ENCODE measurements at regions not wholly inside any gene's neighbourhood (a gene's known extent, or its start where the extent isn't known, plus 50 kb on each side); places are given as distances from the start of the nearest gene placed in this dataset.

DNA sequence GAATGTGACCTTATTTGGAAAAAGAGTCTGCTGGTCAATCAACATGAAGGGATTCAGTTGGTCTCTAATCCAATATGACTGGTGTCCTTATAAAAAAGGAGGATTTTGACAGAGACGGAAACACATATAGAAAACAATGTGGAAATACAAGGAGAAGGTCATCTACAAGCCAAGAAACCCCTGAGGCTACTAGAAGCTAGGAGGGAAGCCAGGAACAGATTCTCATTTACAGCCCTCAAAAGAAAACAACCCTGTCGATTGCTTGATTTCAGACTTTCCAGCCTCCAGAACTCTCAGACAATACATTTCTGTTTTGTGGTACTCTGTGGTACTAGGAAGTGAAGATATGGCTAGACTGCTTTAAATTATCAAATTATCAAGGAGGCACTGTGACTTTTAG is 162.9 kb upstream of the IGF1R start:
- no peak for DNase-seq

DNA sequence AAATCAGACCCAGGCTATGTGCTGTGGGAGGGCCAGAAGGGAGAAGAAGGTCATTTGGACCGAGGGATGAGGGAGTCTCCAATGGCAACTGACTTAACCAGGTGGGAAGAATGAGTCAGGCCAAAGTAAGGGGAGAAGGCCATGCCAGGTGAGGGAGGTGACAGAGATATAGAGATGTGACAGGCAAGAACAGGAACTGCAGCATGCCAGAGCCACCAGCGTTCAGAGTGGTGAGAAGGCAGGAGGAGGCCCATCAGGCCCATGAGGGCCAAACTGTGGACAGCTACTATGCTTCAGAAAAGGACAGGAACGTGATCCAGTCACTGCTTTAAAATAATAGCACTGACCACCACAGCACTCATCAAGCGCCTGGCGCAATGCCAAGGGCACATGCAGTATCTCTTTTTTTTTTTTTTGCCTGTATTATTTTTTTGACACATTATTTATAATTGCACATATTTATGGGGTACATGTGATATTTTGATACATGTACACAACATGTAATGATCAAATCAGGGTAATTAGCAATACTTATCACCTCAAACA is 154.3 kb upstream of the IGF1R start:
- DNase-seq, result no peak

DNA sequence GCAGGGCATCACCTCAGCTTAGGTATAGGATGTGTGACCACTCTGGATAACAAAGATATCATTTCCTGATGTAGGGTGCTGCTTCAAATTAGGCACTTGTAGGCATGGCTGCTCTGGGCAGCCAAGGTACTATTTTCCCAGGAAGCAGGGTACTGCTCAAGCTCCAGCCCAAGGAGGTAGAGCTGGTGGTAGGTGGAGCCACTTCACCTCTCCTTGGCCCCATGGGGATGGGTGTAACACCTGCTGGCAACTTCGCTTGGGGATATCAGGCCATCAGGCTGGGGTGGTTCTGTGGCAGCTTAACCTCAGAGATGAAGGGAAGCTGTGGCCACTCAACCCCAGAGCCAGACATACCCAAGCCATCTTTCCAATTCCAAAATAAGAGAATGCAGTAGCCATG is 147.1 kb upstream of the IGF1R start:
- DNase-seq, result no peak

DNA sequence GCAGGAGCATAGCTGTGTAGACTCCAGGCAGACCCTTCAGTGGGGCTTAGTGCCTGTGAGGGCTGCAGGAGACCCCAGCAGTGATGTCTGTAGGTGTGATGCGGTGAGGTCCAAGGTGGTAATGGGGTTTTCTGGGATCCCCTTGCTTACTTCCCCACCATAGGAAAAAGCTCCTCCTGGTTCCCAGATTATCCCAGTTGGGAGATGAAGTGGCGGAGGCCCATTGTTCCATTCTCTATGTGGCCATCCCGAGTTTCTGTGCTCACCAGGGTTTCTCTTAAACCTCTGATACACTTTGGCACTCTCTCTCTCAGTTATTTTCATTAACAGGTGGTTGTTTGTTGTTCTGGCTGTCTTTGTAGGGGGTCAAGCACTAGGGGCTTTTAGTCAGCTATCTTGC is 146.7 kb upstream of the IGF1R start:
- no peak for DNase-seq

DNA sequence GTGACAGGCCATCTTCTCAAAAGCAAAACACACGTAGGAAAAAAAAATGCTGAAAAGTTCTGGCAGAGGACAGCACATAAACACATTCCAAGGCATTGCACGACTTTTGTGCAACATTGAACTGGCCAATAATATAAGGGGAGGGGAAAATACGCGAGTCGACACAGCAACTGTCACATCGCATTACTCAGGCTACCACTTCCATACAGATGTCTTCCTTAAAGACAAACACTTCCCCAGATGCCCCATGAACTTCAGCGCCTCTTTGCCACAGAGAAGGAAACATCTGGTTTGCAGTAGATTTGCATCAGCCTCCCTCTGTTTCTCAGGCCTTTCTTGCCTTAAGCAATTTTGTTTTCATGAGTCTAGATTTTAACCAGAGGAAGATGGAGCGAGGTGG is 144.4 kb upstream of the IGF1R start:
- DNase-seq, result no peak

DNA sequence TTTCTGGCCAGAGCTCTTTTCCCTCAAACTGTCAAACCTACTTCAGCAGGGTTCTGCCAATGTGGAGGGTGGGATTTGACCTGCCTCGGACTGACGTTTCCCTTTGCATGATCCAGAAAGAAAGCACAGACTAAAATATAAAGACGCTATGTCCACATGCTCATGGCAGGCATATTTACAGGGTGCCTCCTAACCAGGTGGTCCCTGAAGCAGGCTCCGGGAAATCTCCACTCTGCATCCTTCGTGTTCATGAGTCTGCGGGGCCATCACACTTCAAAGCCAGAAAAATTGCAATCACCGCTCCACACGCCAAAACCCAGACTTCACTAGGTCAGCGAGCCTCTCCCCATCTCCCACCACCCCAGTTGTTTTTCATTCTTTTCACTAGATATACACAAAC is 143.3 kb upstream of the IGF1R start:
- DNase-seq, result no peak

DNA sequence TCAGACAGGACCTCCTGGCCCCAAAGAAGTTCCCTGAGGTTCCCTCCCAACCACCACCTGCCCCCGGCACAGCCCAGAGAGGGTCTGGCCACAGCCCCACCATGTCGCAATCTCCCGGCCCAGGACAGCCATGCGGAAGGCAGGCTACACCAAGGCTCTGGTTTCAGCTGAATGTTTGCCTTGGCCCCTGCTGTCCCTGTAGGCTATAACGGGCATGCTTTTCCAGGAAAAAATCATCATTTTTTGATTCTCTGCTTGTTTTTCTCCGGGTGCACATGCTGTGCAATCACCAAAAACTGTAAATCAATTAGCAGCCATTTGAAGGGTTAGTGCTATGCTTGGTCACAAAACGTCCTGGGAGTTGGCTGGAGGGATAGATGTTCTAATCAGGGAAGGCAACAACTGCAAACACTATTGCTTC is 142.7 kb upstream of the IGF1R start:
- no peak for DNase-seq

DNA sequence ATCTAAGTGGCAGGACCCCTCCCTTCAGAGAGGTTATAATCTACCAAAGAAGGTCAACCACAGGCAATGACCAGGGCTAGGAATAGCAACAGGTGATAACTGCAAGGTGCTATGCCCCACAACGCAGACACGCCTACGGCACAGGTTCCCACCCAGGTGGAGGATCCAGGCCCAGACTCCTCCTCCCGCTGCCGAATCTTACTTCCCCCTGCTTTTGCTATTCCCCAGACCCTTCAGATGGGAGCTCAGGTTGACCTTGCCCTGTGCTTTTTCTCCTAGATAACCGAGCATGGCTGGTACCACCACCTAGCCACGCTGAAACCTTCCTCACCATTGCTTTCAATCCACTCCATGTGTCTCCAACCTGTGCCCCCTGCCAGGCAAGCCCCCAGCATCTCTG is 142.2 kb upstream of the IGF1R start:
- no peak for DNase-seq

DNA sequence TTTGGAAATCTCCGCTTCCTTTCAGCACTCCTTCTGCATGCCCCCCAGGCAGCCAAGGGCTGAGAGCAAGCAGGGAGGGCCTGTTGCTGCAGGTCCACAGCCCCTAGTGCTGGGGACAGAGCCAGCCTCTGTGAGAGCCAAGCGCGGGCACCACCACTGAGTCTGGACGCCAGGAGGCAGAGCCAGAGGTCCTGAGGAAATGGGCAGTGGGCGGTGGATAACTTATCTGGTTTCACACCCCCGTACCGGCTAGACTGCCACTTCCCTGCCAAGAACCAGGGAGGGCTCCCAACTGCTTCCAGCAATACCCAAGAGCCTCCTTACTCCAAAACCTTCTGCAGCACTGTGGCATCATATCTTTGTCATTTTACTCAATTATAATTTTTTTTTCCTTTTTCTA is 141.6 kb upstream of the IGF1R start:
- DNase-seq, result no peak

DNA sequence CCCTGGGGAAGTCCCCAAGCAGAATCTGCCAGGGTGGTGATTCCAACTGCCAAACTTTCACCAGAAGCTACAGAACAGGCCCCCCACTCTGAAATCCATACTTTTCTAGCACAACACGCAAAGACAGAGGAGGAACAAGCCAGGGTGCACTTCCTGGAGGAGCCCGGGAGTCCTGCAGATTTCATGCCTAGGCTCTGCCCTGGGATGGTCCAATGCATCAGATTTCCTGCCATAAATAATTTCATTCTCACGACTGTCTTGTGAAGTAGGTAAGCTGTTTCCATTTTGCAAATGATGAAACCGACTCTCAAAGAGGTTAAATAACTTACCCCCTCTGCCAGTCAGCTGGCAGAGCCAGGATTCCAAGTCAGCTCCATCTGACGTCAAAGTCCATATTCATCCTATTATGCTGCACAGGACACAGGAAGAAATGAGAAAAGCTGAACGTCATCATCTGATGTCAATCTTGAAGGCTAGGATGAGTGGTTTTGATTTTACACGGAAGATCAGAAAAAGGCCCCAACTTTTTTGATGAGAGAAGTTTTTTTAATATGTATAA is 134.8 kb upstream of the IGF1R start:
- DNase-seq, result no peak

DNA sequence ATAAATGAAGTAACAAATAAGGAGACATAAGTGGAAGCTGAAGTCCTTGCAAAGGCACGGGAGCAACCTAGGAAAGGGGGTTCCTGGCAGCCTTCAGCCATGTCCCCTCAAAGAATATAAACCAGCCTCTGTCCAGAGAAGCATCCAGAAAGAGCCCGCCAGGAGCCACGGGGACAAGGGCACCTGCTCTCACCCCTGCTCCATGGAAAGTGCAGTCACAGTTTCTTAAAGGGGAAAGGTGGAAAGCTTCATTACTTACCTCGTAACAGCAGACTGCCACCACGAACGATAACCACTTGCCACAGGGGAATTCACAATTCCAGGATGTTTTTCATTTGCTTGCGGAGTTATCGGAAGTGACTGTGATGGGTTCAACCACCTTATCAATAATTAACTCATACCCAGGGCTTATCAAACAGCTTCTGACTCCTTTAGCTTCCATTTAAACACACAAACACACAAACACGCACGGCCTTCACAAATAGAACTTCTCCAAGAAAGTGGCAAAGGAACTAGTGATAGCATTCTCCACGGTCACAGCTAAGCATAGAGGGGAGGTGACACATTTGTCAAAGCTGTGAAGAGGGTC is 134.2 kb upstream of the IGF1R start:
- DNase-seq, result no peak

DNA sequence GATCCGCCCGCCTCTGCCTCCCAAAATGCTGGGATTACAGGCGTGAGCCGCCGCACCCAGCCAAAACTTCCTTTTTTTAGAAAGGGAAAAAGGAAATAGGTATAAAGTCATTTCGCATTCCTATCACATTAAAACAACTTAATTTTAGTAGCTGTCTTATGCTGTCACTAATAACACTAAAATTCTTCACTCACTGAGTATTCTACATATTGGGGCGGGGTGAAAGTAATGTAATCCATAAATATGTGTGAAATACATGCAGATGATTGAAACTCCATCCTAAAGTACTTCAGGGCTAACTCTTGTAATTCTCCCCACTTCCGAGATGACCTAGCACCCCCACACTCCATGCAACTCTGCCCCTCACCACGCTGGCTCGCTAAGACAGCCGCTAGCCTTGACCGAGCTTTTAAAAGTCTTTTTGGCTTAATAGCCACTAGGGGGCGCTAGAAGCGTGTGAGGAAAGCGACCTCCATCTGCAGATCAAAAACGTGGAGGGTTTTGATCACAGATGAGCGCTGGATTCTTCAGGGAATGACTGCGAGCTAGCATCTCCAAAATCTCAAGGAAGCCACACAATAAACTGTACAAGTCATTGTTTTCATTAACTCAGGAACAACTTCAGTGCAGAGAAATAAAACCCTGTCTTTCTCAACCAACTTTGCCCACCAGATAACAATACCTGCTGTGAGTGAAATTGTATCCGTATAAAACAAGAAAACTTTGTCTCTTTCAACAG is 129.3 kb upstream of the IGF1R start:
- DNase-seq, result peak; percentile 32

DNA sequence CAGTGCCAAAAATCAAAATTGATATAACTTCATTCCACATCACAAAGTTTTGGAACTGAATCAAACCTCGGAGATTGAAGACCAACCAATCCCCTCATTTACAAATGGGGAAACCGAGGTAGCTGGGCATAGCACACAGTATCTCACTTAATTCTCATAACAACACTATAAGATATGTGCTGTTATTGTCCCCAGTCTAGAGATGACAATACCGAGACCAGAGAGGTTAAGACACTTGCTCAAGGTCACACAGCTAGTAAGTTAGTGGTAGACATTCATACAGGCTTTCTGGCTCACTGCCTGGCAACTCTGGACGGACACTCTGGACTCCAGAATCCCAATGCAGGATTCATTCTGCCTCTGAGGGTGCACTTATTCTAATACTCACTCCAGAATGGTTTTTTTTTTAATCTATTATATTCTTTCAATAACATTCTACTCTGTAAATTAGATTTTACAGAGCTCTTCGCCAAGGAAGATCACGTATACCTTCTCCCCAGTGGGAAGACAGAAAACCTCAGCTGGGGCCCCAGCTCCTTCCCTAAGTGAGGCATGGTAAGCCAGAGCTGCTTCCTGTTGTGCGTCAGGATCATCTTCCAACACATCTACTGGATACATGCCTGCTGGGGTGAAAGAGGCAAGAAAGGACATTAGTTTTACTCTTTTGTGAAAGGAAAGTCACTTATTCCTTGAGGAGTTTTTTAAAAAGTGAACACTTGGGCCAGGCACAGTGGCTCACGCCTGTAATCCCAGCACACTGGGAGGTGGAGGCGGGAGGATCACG is 128.4 kb upstream of the IGF1R start:
- DNase-seq, result no peak

DNA sequence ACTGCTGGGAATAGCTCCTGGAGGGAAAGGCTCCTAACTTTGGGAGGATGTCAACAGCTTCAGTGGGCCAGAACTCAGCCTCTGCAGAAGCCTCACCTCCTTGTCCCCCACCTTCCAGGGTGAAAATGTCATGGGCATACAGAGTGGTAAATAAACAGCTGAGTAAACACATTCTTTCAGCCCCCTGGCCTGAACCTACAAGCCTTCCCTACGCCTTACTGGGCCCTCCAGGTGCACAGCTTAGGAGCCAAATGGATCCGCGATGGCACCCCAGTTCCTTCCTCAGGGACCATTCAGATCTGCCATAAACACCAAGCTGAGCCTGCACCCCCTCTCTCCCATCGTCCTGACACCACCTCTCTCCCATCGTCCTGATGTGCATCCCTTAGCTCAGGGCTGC is 126.2 kb upstream of the IGF1R start:
- no peak for DNase-seq

DNA sequence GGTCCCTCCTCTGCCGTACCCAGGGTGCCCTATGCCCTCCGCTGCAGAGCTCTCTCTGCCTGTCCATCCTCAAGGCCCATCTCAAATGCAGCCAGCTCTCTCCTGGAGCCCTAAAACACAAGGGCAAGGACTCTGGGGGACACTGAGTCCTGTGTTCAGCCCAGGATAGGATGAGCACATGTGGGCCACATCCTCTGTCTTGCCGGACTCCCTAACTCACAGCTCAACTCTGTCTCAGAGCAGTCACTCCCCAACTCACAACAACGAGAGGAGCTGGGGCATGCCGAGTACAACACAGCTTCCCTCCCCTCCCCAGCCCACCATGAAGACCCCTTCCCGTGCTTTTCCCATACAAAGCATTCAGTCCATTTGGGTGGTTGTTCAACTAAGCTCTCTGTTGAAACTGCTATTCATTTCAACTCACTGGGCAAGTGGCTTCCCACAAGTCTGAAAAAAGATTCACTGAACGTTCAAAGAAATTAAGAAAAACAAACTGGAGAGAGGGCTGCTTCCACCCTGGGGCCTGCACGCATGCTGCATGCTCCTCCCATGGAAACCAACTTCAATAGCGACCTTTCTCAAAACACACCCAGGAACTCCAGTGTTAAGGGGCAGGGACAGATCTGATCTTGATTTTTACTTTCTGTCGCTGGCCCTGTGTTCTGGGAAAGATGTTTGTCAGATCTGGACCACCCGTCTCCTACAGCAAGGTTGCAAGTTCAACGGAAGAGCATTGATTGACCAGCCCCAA is 124.3 kb upstream of the IGF1R start:
- no peak for DNase-seq

DNA sequence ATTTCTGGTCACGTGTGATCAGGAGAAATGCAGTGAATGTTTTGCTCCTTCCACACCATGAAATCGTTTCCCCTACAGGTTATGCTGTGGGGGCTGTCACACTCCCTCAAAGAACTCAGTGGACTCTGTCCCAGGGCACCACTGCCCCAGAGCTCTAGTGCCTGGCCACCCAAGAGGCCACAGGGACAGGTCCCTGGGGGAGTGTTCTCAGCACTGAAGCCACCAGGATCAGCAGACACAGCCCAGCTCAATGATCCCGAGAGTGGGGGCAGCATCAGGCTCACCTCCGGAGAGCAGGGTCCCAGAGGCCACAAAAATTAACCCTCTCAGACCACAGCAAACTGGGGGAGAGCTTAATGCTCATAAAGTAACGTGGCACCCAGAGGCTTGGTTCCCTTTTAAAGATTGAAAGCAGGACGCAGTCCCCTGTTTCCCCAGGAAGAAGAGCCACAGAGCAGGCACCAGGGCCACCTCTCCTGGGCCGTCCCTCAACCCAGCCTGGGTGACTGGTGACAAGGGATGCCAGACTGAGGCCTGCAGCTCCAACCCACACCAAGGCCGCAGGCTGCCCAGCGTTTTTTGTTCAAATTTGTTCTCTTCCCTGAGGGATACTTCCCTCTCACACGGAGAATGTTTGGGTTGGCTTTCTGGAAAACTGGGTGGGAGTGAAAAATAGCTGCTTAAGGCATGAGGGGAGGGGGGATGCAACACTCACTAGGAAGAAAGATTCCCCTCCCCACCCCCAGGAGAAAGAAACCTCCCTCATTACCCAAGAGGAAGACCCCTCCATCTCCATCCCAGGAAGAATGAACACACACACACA is 123.3 kb upstream of the IGF1R start:
- DNase-seq, result no peak

DNA sequence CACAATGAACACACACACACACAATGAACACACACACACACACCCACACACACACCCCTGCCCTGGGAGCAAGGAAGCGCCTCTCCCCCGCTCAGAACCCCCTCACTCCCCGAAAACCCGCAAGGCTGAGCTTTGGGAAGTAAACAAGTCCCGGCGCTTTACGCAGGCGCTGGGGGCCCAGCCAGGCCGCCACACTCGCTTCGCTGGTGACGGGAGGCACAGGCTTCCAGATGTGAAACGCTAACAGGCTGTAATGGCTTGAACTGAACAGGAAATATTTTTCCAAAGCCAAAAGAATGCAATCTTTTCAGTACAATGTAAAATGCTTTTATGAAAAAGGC is 122.7 kb upstream of the IGF1R start:
- DNase-seq, result no peak

DNA sequence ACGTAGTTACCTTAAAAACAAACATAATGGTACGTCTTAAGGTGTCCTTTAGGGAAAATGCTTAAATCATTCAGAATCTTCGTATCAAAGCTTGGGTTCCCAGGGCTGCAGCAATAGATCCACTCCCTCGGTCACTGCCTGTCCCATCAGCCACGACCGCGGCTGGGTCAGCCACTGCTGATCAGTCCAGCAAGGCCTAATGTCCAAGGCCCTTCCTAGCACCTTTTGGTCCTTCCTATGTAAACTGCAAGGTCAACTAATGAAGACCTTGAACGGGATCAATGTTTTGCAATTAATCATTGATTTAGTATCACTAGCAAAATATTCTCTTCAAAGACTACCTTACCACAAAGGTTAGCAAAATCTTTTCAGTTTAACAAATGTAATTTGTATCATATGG is 122.2 kb upstream of the IGF1R start:
- no peak for DNase-seq

DNA sequence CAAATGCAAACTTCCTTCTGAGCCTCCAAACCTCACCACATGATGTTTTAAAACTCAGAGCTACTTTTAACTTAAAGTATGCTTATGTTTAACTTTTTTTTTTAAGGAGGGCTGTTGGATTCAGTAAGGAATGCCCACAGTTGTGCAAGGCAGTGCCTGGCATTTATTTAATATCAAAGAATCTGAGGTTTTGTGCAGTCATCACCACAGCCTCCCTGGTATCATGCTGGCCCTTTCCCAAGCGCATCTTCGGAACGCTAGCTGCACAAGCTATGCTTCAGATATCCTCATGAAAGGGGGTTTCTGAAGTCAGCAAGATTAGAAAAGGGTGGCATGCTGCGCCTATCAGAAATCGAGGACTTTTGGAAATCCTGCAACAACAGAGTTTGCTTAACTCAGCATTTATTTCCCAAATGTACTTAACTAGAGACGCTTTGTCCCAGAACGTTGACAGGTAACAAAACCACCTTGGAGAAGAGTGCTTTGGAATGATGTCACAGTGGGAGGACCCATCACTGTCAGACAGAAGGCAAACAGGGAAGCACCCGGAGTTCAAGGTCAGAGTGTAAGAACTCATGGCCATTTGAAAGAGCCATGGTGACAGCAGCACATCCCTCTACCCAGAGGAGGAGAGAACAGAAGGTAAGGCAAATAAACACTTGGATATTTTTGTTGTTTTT is 120.2 kb upstream of the IGF1R start:
- no peak for DNase-seq

DNA sequence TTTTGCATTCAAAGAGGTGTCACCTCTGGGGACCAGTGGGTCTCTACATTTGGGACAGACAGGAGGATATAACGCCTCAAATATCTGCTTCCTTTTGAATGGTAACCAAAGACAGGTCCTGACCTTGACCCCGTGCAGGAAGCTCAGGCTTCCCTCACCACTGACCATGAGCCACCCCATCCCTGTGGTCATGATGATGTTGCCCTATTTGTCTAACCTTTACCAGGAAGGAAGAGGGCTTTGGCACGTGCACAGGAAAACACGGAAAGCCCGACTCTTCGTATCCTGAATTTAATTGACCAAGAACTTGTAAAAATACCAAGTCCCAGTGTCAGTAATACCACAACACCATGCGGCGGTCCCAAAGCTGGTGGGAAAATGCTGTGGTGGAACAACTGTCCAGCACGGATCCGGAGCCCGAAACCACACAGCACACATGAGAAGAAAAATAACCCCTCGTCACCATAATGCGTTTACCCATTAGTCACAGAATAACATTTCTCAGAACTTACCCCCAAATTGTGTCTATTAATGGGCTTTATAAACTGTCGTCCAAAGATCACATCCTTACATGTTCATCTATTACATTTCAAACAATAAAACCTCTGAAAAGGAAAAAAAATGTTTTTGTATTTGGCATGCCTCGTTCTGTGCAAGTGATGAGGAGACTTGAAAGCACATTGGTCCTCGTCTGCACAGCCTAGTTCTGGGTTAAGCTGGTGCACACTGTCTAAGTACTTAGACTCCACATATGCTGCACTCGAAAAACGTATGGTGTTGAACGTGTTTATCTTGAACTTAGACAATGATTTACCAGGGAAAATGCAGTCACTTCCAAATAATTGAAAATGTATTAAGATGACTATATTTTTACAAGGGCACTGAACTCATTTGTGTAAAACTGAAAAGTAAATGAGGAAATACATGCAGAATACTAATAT is 118.9 kb upstream of the IGF1R start:
- DNase-seq, result no peak
